ENCODE measurements at regions not wholly inside any gene's neighbourhood (a gene's known extent, or its start where the extent isn't known, plus 50 kb on each side); places are given as distances from the start of the nearest gene placed in this dataset.
"Not testable (repeated sequence)": the region's sequence is repeated elsewhere in the genome, so short reads cannot be mapped to it uniquely, and the experiment has no call there.

DNA sequence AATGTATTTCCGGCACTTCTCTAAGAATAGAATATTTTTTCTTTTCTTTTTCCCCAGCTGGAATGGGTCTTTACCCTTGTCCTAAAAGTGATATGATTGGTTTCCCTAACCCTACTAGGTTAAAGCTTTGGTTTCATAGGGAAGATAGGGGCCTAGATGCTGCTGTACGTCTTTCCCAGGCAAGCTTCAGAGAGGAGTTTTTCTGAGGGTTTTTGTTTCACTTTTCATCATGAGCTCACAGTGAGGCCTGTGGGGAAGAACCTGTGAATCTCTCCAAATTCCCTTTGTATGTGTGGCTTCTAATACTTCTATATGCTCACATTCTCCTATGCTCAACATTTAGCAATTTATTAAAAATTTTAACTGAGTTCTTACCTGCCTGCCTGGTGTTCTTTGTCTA lies 320.0 kb upstream of the PCDH18 start:
- TF ChIP-seq, protein P1, sequence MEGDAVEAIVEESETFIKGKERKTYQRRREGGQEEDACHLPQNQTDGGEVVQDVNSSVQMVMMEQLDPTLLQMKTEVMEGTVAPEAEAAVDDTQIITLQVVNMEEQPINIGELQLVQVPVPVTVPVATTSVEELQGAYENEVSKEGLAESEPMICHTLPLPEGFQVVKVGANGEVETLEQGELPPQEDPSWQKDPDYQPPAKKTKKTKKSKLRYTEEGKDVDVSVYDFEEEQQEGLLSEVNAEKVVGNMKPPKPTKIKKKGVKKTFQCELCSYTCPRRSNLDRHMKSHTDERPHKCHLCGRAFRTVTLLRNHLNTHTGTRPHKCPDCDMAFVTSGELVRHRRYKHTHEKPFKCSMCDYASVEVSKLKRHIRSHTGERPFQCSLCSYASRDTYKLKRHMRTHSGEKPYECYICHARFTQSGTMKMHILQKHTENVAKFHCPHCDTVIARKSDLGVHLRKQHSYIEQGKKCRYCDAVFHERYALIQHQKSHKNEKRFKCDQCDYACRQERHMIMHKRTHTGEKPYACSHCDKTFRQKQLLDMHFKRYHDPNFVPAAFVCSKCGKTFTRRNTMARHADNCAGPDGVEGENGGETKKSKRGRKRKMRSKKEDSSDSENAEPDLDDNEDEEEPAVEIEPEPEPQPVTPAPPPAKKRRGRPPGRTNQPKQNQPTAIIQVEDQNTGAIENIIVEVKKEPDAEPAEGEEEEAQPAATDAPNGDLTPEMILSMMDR (conservative IDR thresholded peaks at IDR 0.05) = no peak
- no peak overlapping the region for H3K27ac ChIP-seq

DNA sequence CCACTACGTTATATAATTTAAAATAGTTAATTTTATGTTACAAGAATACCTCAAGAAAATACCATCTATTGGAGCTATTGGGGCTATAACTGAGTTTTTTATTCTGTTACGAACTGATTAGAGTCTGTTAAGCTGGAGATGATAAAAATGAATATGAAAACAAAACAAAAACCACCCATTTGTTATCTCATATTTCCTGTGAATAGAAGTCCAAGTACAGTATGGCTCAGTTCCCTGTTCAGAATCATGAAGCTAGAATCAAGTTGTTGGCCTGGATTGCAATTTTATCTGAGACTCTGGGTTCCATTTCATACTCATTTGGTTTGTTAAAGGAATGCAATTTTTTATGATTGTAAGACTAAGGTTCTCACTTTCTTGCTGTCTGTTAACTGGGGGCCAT lies 319.1 kb upstream of the PCDH18 start:
- H3K27ac ChIP-seq = no peak overlapping the region

DNA sequence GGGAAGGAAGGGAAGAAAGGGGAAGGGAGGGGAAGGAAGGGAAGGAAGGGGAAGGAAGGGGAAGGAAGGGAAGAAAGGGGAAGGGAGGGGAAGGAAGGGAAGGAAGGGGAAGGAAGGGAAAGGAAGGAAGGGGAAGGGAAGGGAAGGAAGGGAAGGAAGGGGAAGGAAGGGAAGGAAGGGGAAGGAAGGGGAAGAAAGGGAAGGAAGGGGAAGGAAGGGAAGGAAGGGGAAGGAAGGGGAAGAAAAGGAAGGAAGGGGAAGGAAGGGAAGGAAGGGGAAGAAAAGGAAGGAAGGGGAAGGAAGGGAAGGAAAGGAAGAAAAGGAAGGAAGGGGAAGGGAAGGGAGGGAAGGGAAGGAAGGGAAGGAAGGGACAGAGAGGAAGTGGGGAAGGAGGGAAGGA lies 295.7 kb upstream of the PCDH18 start:
- not testable (repeated sequence) for H3K27ac ChIP-seq

More for the DNA sequence above, 319.1 kb upstream of the PCDH18 start:
- TF ChIP-seq, protein P1 (conservative IDR thresholded peaks at IDR 0.05) = no peak

DNA sequence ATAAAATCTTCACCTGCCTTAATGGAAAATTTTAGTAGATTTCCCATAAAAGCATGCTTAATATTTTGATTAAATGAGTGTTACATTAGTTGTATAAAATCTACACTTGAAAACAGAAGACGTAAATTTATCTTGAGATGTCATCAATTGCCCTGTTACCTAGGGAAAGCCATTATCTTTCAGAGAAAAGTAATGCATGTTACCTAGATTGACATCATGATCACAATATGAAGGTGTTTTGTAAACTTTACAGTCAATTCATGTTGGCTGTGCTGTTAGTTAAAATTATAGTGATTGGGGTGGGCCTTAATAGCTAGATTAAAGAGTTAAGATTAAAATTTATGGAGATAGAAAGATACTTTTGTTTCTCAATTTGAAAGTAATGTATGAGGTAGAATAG lies 293.2 kb upstream of the PCDH18 start:
- TF ChIP-seq, protein P1 (conservative IDR thresholded peaks at IDR 0.05) = no peak

DNA sequence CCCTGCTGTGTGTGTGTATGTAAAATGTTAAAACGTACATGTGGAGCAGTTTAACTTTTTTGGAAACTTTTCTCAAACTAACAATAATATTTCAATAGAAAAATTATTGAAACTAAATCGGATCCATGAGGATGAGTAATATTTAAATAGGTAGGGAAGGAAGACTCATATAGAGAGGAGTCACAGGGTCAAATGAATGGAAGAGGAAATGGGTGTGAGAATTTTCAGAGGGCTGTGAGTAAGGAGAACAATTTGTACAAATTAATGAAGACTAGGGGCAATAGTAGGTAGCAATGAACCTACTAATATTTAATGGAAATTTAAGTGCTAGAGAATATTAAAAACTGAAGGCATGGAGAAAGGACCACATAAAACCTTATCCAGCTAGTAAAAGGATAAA lies 290.7 kb upstream of the PCDH18 start:
- H3K27ac ChIP-seq = no peak overlapping the region
- TF ChIP-seq, protein P1 (conservative IDR thresholded peaks at IDR 0.05) = no peak

More for the DNA sequence above, 293.2 kb upstream of the PCDH18 start:
- no peak overlapping the region for H3K27ac ChIP-seq

DNA sequence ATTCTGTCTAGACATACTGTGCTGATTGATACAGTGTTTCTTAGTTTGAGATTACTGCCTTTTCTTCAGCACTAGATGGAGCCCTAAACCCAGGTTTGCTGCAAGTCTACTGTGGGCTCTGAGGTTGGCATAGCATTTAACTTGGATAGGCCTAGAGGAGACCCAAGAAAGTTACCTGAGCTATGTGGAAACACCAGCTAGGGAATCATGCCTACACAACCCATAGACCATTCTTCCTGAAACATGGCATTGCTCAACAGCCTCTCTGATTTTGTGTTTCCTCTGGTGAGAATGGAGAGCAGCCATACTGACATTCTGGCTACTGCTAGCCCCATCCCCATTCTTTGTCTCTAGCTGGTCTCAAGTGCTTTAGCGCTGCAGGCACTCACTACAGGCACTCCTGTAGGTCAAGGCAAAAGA lies 287.7 kb upstream of the PCDH18 start:
- TF ChIP-seq, protein P1 (conservative IDR thresholded peaks at IDR 0.05) = peak; percentile 81

DNA sequence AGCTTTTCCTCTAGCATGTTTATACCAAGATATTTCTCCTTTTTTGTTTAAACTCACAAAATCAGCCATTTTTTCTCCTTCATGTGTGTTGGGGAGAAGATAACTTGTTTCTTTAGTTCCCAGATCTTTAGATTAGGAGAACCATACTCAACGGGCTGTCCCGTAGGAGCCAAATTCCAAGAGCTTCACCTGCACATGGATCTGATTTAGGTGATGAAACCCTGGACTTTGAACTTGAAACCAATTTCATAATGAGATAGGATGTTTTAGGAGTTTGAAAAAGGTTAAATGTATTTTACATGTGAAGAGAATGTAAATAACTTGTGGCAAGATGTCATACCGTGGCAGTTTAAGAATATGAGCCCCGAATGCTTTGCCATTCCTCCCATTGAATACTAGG lies 280.0 kb upstream of the PCDH18 start:
- no peak overlapping the region for H3K27ac ChIP-seq
- TF ChIP-seq, protein P1 (conservative IDR thresholded peaks at IDR 0.05) = no peak

More for the DNA sequence above, 287.7 kb upstream of the PCDH18 start:
- no peak overlapping the region for H3K27ac ChIP-seq

DNA sequence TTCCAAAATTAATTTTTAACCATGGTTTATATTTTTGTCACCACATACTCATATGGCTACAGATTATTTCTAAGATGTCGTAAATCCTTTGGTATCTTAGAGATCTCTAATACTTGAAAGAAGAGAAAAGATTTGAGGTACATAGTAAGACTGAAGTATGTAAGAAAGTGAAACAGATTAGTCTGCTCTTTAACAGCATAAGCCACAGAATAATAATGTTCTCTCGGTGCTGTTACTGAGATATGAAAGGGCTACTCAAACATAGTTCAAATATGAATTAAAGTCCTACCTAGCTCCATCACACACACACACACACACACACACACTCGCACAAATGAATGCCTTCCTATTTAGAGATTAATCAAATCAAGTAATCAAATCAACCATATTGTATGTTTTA lies 274.1 kb upstream of the PCDH18 start:
- no peak overlapping the region for H3K27ac ChIP-seq
- TF ChIP-seq, protein P1 (conservative IDR thresholded peaks at IDR 0.05) = no peak
